CD14-positive monocyte (primary cell): ENCODE measurements at regions not wholly inside any gene's neighbourhood (a gene's known extent, or its start where the extent isn't known, plus 50 kb on each side); places are given as distances from the start of the nearest gene placed in this dataset.

Experiments used
- DNase-seq, 3 donors: peaks; one replicate each; pipeline ENCODE4 v3.0.0-alpha.2; 2011 to 2022
- H2AFZ ChIP-seq: 2 replicates; pipeline ENCODE4 v1.6.0; 2012; ENCODE audit warnings: mild to moderate bottlenecking, low read depth, low read length, inconsistent platforms; ENCODE audit not compliant: insufficient read depth, poor library complexity, severe bottlenecking
- H3K27ac ChIP-seq, 2 donors: 1 replicate in 1 of 2; 2 replicates in 1 of 2; pipeline ENCODE4 v1.5.1; 2012 to 2013; ENCODE audit warnings: low read length in 2 of 2, control low read depth in 1 of 2, inconsistent platforms in 1 of 2, low read depth in 1 of 2, mild to moderate bottlenecking in 1 of 2
- H3K27me3 ChIP-seq, 2 donors: one replicate each; pipeline versions ENCODE4 v1.6.0 to v1.6.1; 2011 to 2013; ENCODE audit warnings: low read length in 2 of 2; ENCODE audit not compliant: control insufficient read depth in 2 of 2, insufficient read depth in 2 of 2
- H3K36me3 ChIP-seq, 2 donors: replicated peaks in 1 of 2; 1 replicate in 1 of 2; 2 replicates in 1 of 2; pipeline versions ENCODE4 v1.5.1 to v1.6.1; 2012 to 2013; ENCODE audit warnings: low read length in 2 of 2, control low read depth in 1 of 2, inconsistent platforms in 1 of 2, mild to moderate bottlenecking in 1 of 2; ENCODE audit not compliant: insufficient read depth in 2 of 2, control insufficient read depth in 1 of 2
- H3K4me1 ChIP-seq, 2 donors: 1 replicate in 1 of 2; 2 replicates in 1 of 2; pipeline versions ENCODE4 v1.5.1 to v1.6.1; 2012 to 2013; ENCODE audit warnings: low read length in 2 of 2, control low read depth in 1 of 2, inconsistent platforms in 1 of 2, mild to moderate bottlenecking in 1 of 2, moderate library complexity in 1 of 2; ENCODE audit not compliant: insufficient read depth in 2 of 2, control insufficient read depth in 1 of 2
- H3K4me2 ChIP-seq: replicated peaks from 2 replicates; pipeline ENCODE3; 2012; ENCODE audit warnings: low read length, moderate library complexity, mild to moderate bottlenecking; ENCODE audit not compliant: poor library complexity, severe bottlenecking; ENCODE audit errors: extremely low read depth
- H3K4me3 ChIP-seq, 3 experiments: fragments of 200-600 bp in 1 of 3; sonication (generic) in 1 of 3; replicated peaks in 1 of 3; 1 replicate in 2 of 3; 2 replicates in 1 of 3; pipeline ENCODE4 v1.5.1; 2011 to 2013; ENCODE audit warnings: low read length in 3 of 3, mild to moderate bottlenecking in 3 of 3, control low read depth in 2 of 3, low read depth in 2 of 3, inconsistent platforms in 1 of 3, moderate library complexity in 1 of 3
- H3K79me2 ChIP-seq: 2 replicates; pipeline ENCODE4 v1.6.0; 2012; ENCODE audit warnings: mild to moderate bottlenecking, control low read depth, inconsistent platforms, low read length, moderate library complexity; ENCODE audit not compliant: insufficient read depth
- H3K9ac ChIP-seq: 2 replicates; pipeline ENCODE4 v1.6.0; 2017; ENCODE audit warnings: low read length, mild to moderate bottlenecking; ENCODE audit not compliant: insufficient read depth, poor library complexity, severe bottlenecking
- H3K9me3 ChIP-seq, 2 donors: replicated peaks in 1 of 2; 1 replicate in 1 of 2; 2 replicates in 1 of 2; pipeline versions ENCODE4 v1.5.1 to v1.6.1; 2012 to 2013; ENCODE audit warnings: low read length in 2 of 2, control low read depth in 1 of 2; ENCODE audit not compliant: control insufficient read depth in 1 of 2, insufficient read depth in 1 of 2
- H4K20me1 ChIP-seq: 2 replicates; pipeline ENCODE4 v1.6.0; 2012; ENCODE audit warnings: mild to moderate bottlenecking, low read length, control low read depth, moderate library complexity; ENCODE audit not compliant: insufficient read depth
- H3K27ac Mint-ChIP-seq, 7 donors: one replicate each; pipeline ENCODE4 v1.8.0; 2020; ENCODE audit warnings: mild to moderate bottlenecking in 7 of 7, mixed read lengths in 7 of 7, moderate library complexity in 6 of 7, inconsistent platforms in 2 of 7
- H3K27me3 Mint-ChIP-seq, 3 donors: one replicate each; pipeline ENCODE4 v1.8.0; 2021 to 2022; ENCODE audit warnings: low read depth in 3 of 3, mild to moderate bottlenecking in 3 of 3, mixed read lengths in 3 of 3, moderate library complexity in 3 of 3, inconsistent platforms in 1 of 3
- H3K36me3 Mint-ChIP-seq, 2 donors: one replicate each; pipeline ENCODE4 v1.8.0; 2020; ENCODE audit warnings: mixed read lengths in 2 of 2, inconsistent platforms in 1 of 2, mild to moderate bottlenecking in 1 of 2
- H3K4me1 Mint-ChIP-seq: one replicate; pipeline ENCODE4 v1.8.0; 2020; ENCODE audit warnings: mild to moderate bottlenecking, mixed read lengths
- H3K4me3 Mint-ChIP-seq, 2 donors: one replicate each; pipeline ENCODE4 v1.8.0; 2020; ENCODE audit warnings: mild to moderate bottlenecking in 2 of 2, mixed read lengths in 2 of 2, moderate library complexity in 1 of 2
- H3K9me3 Mint-ChIP-seq, 7 donors: one replicate each; pipeline ENCODE4 v1.8.0; 2020 to 2022; ENCODE audit warnings: mixed read lengths in 7 of 7, mild to moderate bottlenecking in 6 of 7, moderate library complexity in 6 of 7, inconsistent platforms in 2 of 7
- WGBS: methylation state at CpG from one replicate; pipeline ENCODE4 v1.1.5; 2013; ENCODE audit warnings: missing lambda C conversion rate; ENCODE audit not compliant: insufficient coverage; 5-methylcytosine and 5-hydroxymethylcytosine counted together
- intact Hi-C, 2 donors: fragments of 100-400 bp; cut with micrococcal nuclease; formaldehyde crosslinking; loops; one replicate each; pipeline versions ENCODE4 v1.15.0 to v1.15.1; 2023
- TF ChIP-seq, protein P1 (sequence below): fragments of 200-600 bp; IDR thresholded peaks from one replicate; pipeline ENCODE4 v1.8.0; 2022; ENCODE audit warnings: antibody characterized with exemption, mild to moderate bottlenecking

DNA sequence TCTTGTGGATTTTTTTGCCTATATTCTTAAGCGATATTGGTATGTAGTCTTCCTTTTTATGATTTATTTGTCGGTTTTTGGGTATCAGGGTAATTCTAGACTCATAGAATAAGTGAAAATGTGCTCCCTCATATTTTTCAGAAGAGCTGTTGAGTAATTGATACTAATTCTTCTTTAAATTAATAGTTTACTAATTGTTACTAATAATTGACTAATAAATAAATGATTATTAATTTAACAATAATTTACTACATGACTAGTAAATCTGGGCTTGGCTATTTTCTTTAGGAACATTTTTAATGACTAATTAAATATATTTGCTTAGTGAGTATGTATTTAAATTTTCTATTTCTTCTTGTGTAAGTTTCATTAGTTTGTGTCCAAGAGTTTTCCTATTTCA is 325.0 kb downstream of the ADCYAP1 start:
- TF ChIP-seq, protein P1, sequence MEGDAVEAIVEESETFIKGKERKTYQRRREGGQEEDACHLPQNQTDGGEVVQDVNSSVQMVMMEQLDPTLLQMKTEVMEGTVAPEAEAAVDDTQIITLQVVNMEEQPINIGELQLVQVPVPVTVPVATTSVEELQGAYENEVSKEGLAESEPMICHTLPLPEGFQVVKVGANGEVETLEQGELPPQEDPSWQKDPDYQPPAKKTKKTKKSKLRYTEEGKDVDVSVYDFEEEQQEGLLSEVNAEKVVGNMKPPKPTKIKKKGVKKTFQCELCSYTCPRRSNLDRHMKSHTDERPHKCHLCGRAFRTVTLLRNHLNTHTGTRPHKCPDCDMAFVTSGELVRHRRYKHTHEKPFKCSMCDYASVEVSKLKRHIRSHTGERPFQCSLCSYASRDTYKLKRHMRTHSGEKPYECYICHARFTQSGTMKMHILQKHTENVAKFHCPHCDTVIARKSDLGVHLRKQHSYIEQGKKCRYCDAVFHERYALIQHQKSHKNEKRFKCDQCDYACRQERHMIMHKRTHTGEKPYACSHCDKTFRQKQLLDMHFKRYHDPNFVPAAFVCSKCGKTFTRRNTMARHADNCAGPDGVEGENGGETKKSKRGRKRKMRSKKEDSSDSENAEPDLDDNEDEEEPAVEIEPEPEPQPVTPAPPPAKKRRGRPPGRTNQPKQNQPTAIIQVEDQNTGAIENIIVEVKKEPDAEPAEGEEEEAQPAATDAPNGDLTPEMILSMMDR, result no peak
- Mint-ChIP-seq H3K27me3 (no peaks in the 10 kb centered on the region), H3K36me3 (no peaks in the 10 kb centered on the region), H3K4me3 (no peak overlapping the region), H3K9me3 (peaks cover 6 to 19% (median 15%) of the 10 kb centered on the region in 7 donors), H3K27ac (no peak overlapping the region), H3K4me1 (no peaks in the 10 kb centered on the region)
- Histone ChIP-seq H3K36me3 (no peaks in the 10 kb centered on the region), H3K27ac (no peak overlapping the region), H4K20me1 (no peaks in the 10 kb centered on the region), H3K9me3 (peaks cover 5 to 26% of the 10 kb centered on the region in 2 donors), H3K9ac (no peak overlapping the region), H3K4me1 (no peaks in the 10 kb centered on the region), H3K27me3 (no peaks in the 10 kb centered on the region), H3K4me2 (no peak overlapping the region), H3K79me2 (no peaks in the 10 kb centered on the region), H3K4me3 (no peak overlapping the region), H2AFZ (no peak overlapping the region)
- no CpG with 5 or more reads among the region's 2 CpGs for WGBS
- intact Hi-C loops, result no loop called here
- no peak for DNase-seq

DNA sequence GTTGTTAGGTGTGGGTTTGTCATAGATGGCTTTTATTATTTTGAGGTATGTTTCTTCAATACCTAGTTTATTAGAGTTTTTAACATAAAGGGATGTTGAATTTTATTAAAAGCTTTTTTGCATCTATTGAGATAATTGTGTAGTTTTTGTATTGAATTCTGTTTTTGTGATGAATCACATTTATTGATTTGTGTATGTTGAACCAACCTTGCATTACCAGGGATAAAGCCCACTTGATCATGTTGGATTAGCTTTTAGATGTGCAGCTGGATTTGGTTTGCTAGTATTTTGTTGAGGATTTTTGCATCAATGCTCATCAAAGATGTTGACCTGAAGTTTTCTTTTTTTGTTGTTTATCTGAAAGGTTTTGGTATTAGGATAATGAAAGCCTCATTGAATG is 328.2 kb downstream of the ADCYAP1 start:
- Histone ChIP-seq H3K9ac (no peak overlapping the region), H3K9me3 (peaks cover 5 to 42% of the 10 kb centered on the region in 2 donors), H3K79me2 (no peaks in the 10 kb centered on the region), H3K4me1 (no peaks in the 10 kb centered on the region), H3K4me3 (no peak overlapping the region), H2AFZ (no peak overlapping the region), H3K27ac (no peak overlapping the region), H3K27me3 (no peaks in the 10 kb centered on the region), H4K20me1 (no peaks in the 10 kb centered on the region), H3K36me3 (no peaks in the 10 kb centered on the region), H3K4me2 (no peak overlapping the region)
- TF ChIP-seq, protein P1, result no peak
- Mint-ChIP-seq H3K9me3 (peaks cover 8 to 28% (median 16%) of the 10 kb centered on the region in 7 donors), H3K36me3 (no peaks in the 10 kb centered on the region), H3K27me3 (no peaks in the 10 kb centered on the region), H3K27ac (no peak overlapping the region), H3K4me1 (no peaks in the 10 kb centered on the region), H3K4me3 (no peak overlapping the region)
- DNase-seq, result no peak
- intact Hi-C loops, result no loop called here
